ENCODE measurements at regions not wholly inside any gene's neighbourhood (a gene's known extent, or its start where the extent isn't known, plus 50 kb on each side); places are given as distances from the start of the nearest gene placed in this dataset.

DNA sequence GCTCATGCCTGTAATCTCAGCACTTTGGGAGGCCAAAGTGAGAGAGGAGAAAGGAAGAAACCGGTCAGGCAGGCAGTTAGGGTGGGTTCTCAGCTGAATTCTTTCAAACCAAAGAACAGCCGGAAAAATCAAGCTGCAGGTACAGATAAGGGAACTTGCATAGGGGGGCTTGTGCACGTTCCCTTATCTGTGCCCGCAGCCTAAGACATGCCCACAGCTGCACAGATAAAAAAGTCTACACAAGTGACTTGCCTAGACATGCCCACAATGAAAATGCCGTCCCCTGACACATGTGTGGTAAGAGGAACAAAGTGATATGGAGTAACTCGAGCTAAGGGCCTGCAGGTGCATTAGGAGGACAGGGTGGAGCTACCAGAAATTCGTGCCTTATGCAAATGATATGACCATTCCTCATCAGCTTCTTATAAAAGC is 175.8 kb upstream of the SALL4 start:
- no peak for DNase-seq
- Histone ChIP-seq H3K27ac (no peak overlapping the region), H3K9me3 (no peaks in the 10 kb centered on the region), H3K4me3 (no peak overlapping the region), H3K4me1 (no peaks in the 10 kb centered on the region), H3K27me3 (no peaks in the 10 kb centered on the region), H3K36me3 (no peaks in the 10 kb centered on the region)
- TF ChIP-seq, protein P1, sequence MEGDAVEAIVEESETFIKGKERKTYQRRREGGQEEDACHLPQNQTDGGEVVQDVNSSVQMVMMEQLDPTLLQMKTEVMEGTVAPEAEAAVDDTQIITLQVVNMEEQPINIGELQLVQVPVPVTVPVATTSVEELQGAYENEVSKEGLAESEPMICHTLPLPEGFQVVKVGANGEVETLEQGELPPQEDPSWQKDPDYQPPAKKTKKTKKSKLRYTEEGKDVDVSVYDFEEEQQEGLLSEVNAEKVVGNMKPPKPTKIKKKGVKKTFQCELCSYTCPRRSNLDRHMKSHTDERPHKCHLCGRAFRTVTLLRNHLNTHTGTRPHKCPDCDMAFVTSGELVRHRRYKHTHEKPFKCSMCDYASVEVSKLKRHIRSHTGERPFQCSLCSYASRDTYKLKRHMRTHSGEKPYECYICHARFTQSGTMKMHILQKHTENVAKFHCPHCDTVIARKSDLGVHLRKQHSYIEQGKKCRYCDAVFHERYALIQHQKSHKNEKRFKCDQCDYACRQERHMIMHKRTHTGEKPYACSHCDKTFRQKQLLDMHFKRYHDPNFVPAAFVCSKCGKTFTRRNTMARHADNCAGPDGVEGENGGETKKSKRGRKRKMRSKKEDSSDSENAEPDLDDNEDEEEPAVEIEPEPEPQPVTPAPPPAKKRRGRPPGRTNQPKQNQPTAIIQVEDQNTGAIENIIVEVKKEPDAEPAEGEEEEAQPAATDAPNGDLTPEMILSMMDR (IDR thresholded peaks at IDR 0.05), result no peak
- 75 to 76% methylated on average over 7 of the region's 7 CpGs for WGBS, 2 donors
- FAIRE-seq, result no peak
- ATAC-seq, result no peak
- intact Hi-C loops (cut with DNase I), result no loop called here

- H3K4me1 ChIP-seq, result no peaks in the 10 kb centered on the region
- no peak overlapping the region for H3K4me3 ChIP-seq
- WGBS, 2 donors, result 75 to 88% methylated on average over 6 of the region's 6 CpGs
- H3K27me3 ChIP-seq, result no peaks in the 10 kb centered on the region
- ATAC-seq (no peak), FAIRE-seq (no peak), DNase-seq (no peak)
- TF ChIP-seq, protein P1 (IDR thresholded peaks at IDR 0.05), result no peak
- H3K27ac ChIP-seq, result no peak overlapping the region
- intact Hi-C loops (cut with DNase I), result no loop called here
- no peaks in the 10 kb centered on the region for H3K9me3 ChIP-seq
- no peaks in the 10 kb centered on the region for H3K36me3 ChIP-seq
Observed at GRCh38 chr20:51972056-51972455, 169.7 kb upstream of the SALL4 start.

DNA sequence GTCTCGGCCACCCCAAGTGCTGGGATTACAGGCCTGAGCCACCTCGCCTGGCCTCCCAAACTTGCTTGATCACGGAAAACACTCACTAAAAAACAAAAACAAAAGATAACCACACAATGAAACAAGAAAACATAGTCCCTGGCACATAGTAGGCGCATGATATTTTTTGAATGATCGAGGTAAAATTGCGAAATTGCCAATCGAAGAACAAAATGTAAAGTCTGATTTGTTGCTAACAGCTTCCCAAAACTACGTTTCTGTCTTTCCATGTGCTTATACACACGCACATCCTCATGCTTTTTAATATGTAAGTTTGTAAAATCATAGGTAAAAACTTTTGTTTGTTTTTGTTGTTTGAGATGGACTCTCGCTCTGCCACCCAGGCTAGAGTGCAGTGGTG is 168.5 kb upstream of the SALL4 start:
- H3K9me3 ChIP-seq, result no peaks in the 10 kb centered on the region
- H3K27ac ChIP-seq, result no peak overlapping the region
- FAIRE-seq, result no peak
- 91 to 92% methylated on average over 10 of the region's 10 CpGs for WGBS, 2 donors
- no peaks in the 10 kb centered on the region for H3K4me1 ChIP-seq
- ATAC-seq, result no peak
- no peak overlapping the region for H3K4me3 ChIP-seq
- TF ChIP-seq, protein P1 (IDR thresholded peaks at IDR 0.05), result no peak
- no peak for DNase-seq
- no peaks in the 10 kb centered on the region for H3K36me3 ChIP-seq
- no peaks in the 10 kb centered on the region for H3K27me3 ChIP-seq
- intact Hi-C loops (cut with DNase I), result no loop called here

DNA sequence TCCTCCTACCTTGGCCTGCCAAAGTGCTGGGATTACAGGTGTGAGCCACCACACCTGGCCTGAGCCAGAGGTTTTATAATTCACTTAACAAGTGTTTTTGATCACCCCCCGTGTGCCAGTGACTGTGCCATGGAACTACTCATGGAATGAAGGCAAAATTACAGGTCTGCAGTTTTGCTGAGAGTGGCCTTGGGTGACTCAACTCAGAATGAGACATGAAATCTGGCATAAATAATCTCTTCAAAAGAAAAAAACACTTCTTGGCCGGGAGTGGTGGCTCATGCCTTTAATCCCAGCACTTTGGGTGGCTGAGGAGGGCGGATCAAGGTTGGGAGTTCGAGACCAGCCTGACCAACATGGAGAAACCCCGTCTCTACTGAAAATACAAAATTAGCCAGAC is 166.9 kb upstream of the SALL4 start:
- Histone ChIP-seq H3K9me3 (no peaks in the 10 kb centered on the region), H3K4me1 (no peaks in the 10 kb centered on the region), H3K27me3 (no peaks in the 10 kb centered on the region), H3K36me3 (no peaks in the 10 kb centered on the region), H3K27ac (no peak overlapping the region), H3K4me3 (no peak overlapping the region)
- FAIRE-seq (no peak), DNase-seq (no peak), ATAC-seq (no peak)
- TF ChIP-seq, protein P1 (IDR thresholded peaks at IDR 0.05), result no peak
- intact Hi-C loops (cut with DNase I), result no loop called here
- 75 to 77% methylated on average over 5 of the region's 5 CpGs for WGBS, 2 donors

- Histone ChIP-seq H3K27ac (no peak overlapping the region), H3K4me3 (no peak overlapping the region), H3K27me3 (no peaks in the 10 kb centered on the region), H3K9me3 (no peaks in the 10 kb centered on the region), H3K36me3 (no peaks in the 10 kb centered on the region), H3K4me1 (no peaks in the 10 kb centered on the region)
- 89 to 97% methylated on average over 4 of the region's 4 CpGs for WGBS, 2 donors
- TF ChIP-seq, protein P1 (IDR thresholded peaks at IDR 0.05), result no peak
- FAIRE-seq (no peak), DNase-seq (no peak), ATAC-seq (no peak)
- intact Hi-C loops (cut with DNase I), result no loop called here
Observed at GRCh38 chr20:51968151-51968550, 165.8 kb upstream of the SALL4 start.
